Transverse colon (tissue), 4 donors: ENCODE measurements at regions not wholly inside any gene's neighbourhood (a gene's known extent, or its start where the extent isn't known, plus 50 kb on each side); places are given as distances from the start of the nearest gene placed in this dataset.

Experiments
- CTCF ChIP-seq, 5 experiments: fragments of 200-600 bp in 3 of 5; fragments of 450-650 bp in 2 of 5; sonication (generic) in 3 of 5; IDR thresholded peaks; 1 replicate in 2 of 5; 2 replicates in 3 of 5; pipeline ENCODE4 v1.5.1; 2016 to 2017; ENCODE audit warnings: antibody characterized with exemption in 5 of 5, inconsistent platforms in 3 of 5, mild to moderate bottlenecking in 2 of 5, moderate library complexity in 1 of 5
- EP300 ChIP-seq: sonication (generic); formaldehyde crosslinking; IDR thresholded peaks from one replicate; pipeline ENCODE4 v1.6.1; 2017; ENCODE audit warnings: antibody characterized with exemption, low read depth
- POLR2A ChIP-seq: fragments of 450-650 bp; IDR thresholded peaks from one replicate; pipeline ENCODE4 v1.6.1; 2016; ENCODE audit warnings: antibody characterized with exemption, mild to moderate bottlenecking, moderate library complexity
- POLR2AphosphoS5 ChIP-seq, 3 donors: sonication (generic); formaldehyde crosslinking; IDR thresholded peaks; one replicate each; pipeline ENCODE4 v1.6.1; 2016; ENCODE audit warnings: antibody characterized with exemption in 3 of 3

- no peak for TF ChIP-seq CTCF (IDR thresholded peaks at IDR 0.05)
- no peak for TF ChIP-seq POLR2AphosphoS5 (IDR thresholded peaks at IDR 0.05)
- no peak for TF ChIP-seq POLR2A
- TF ChIP-seq EP300: no peak
Observed at GRCh38 chr4:176970853-176971252, 178.1 kb upstream of the VEGFC start.
